ENCODE measurements at regions not wholly inside any gene's neighbourhood (a gene's known extent, or its start where the extent isn't known, plus 50 kb on each side); places are given as distances from the start of the nearest gene placed in this dataset.

DNA sequence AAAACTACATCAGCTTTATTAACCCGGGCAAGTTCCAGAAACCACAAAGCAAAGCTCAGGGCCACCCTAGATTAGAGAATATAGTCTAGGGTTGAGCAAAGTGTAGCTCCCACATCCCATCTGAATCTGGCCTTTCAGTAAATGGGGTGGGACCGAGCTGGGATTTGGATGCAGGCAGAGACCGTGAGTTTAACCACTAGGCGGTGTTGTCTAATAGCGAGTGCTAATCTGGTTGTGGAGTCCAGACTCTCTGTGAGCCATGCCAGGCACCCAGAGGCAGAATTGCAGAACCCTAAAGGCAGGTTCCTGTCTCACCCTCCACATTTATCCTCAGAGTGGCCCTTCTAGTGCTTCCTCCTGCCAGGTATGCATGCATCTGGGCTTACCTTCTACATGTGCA, 435.9 kb downstream of the TSN start:
- Mint-ChIP-seq H3K4me1 (ENCODE audit: low read depth, unreplicated experiment) (peaks cover 3% of the 10 kb centered on the region), H3K9me3 (ENCODE audit: unreplicated experiment) (peaks cover 3% of the 10 kb centered on the region), H3K27me3 (ENCODE audit: low read depth, unreplicated experiment) (peaks cover 10% of the 10 kb centered on the region), H3K27ac (ENCODE audit: unreplicated experiment) (no peak overlapping the region), H3K36me3 (ENCODE audit: low read depth, unreplicated experiment) (no peaks in the 10 kb centered on the region), H3K4me3 (ENCODE audit: unreplicated experiment) (no peak overlapping the region)
- FAIRE-seq (no peak), DNase-seq (ENCODE audit: low read depth) (no peak)
- Histone ChIP-seq H2AFZ (ENCODE audit: low read depth, low read length) (no peak overlapping the region), H3K36me3 (ENCODE audit: insufficient read depth, low read length) (no peaks in the 10 kb centered on the region), H3K79me2 (ENCODE audit: insufficient read depth, low read length) (no peaks in the 10 kb centered on the region), H3K9ac (ENCODE audit: low read length) (no peak overlapping the region), H4K20me1 (ENCODE audit: insufficient read depth, low read length) (no peaks in the 10 kb centered on the region), H3K4me1 (ENCODE audit: insufficient read depth, low read length) (no peaks in the 10 kb centered on the region), H3K4me2 (ENCODE audit: low read length) (no peak overlapping the region), H3K9me3 (ENCODE audit: insufficient read depth, low read depth, low read length) (peaks cover 3% of the 10 kb centered on the region), H3K4me3 (ENCODE audit: insufficient read depth, low read depth, low read length) (no peak overlapping the region), H3K27ac (ENCODE audit: low read depth, low read length) (no peak overlapping the region), H3K27me3 (ENCODE audit: insufficient read depth, low read length) (no peaks in the 10 kb centered on the region)
- TF ChIP-seq EZH2 (IDR thresholded peaks at IDR 0.05; ENCODE audit: insufficient read depth, low read length): no peak
- peak; percentile 40 for TF ChIP-seq CTCF (IDR thresholded peaks at IDR 0.05; ENCODE audit: insufficient read depth, low read depth, low read length)

DNA sequence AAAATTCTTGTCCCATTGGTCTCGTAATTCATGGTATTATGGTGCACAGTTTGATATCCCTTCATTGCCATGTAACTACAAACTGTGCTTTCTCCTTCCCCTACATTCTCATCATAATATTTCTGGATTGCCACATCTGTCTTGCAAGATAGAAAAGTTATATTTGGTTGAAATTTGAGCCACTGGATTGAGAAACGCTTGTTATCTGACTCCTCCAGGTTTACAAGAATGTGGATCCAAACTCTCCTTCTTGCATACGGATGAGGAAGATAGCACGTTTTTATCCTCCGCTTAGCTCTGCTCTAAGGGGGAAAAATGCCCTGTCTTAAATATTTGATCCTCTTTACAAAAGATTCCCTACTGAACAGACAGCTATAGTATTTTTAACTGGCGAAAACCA, 438.2 kb downstream of the TSN start:
- no peaks in the 10 kb centered on the region for H3K36me3 ChIP-seq (ENCODE audit: insufficient read depth, low read length)
- Mint-ChIP-seq H3K9me3 (ENCODE audit: unreplicated experiment) (no peaks in the 10 kb centered on the region), H3K4me3 (ENCODE audit: unreplicated experiment) (no peak overlapping the region), H3K4me1 (ENCODE audit: low read depth, unreplicated experiment) (peaks cover 3% of the 10 kb centered on the region), H3K27me3 (ENCODE audit: low read depth, unreplicated experiment) (peaks cover 17% of the 10 kb centered on the region), H3K27ac (ENCODE audit: unreplicated experiment) (no peak overlapping the region), H3K36me3 (ENCODE audit: low read depth, unreplicated experiment) (no peaks in the 10 kb centered on the region)
- H3K27me3 ChIP-seq (ENCODE audit: insufficient read depth, low read length): no peaks in the 10 kb centered on the region
- no peak overlapping the region for H3K4me2 ChIP-seq (ENCODE audit: low read length)
- no peaks in the 10 kb centered on the region for H3K79me2 ChIP-seq (ENCODE audit: insufficient read depth, low read length)
- H3K27ac ChIP-seq (ENCODE audit: low read depth, low read length): no peak overlapping the region
- H3K4me3 ChIP-seq (ENCODE audit: insufficient read depth, low read depth, low read length): no peak overlapping the region
- TF ChIP-seq EZH2 (IDR thresholded peaks at IDR 0.05; ENCODE audit: insufficient read depth, low read length) (no peak), CTCF (IDR thresholded peaks at IDR 0.05; ENCODE audit: insufficient read depth, low read depth, low read length) (no peak)
- no peak overlapping the region for H2AFZ ChIP-seq (ENCODE audit: low read depth, low read length)
- no peaks in the 10 kb centered on the region for H3K4me1 ChIP-seq (ENCODE audit: insufficient read depth, low read length)
- FAIRE-seq (no peak), DNase-seq (ENCODE audit: low read depth) (no peak)
- peaks cover 3% of the 10 kb centered on the region for H3K9me3 ChIP-seq (ENCODE audit: insufficient read depth, low read depth, low read length)
- no peak overlapping the region for H3K9ac ChIP-seq (ENCODE audit: low read length)
- H4K20me1 ChIP-seq (ENCODE audit: insufficient read depth, low read length): no peaks in the 10 kb centered on the region

DNA sequence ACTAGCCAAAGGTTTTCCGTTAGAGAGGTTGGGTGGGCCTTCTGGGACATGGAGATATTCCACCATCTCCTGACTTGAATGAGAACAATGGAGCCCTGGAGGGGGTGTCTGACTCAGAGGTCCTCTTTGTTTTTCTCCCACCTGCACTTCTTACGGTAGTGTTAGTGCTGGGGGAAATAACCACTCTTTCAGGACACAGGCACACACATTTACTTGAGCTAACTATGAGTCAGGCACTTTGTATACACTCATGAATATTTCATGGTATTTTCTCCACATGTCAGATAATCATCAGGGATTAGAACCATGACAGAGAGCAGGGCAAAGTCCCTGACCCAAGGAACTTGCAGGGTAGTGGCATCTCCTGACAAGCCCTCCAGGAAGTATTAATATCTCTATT, 439.1 kb downstream of the TSN start:
- no peaks in the 10 kb centered on the region for H3K36me3 Mint-ChIP-seq (ENCODE audit: low read depth, unreplicated experiment)
- peaks cover 18% of the 10 kb centered on the region for H3K27me3 Mint-ChIP-seq (ENCODE audit: low read depth, unreplicated experiment)
- Histone ChIP-seq H3K27ac (ENCODE audit: low read depth, low read length) (no peak overlapping the region), H3K9ac (ENCODE audit: low read length) (no peak overlapping the region), H3K27me3 (ENCODE audit: insufficient read depth, low read length) (no peaks in the 10 kb centered on the region), H3K9me3 (ENCODE audit: insufficient read depth, low read depth, low read length) (peaks cover 3% of the 10 kb centered on the region), H4K20me1 (ENCODE audit: insufficient read depth, low read length) (no peaks in the 10 kb centered on the region), H3K4me3 (ENCODE audit: insufficient read depth, low read depth, low read length) (no peak overlapping the region), H3K4me2 (ENCODE audit: low read length) (no peak overlapping the region), H3K4me1 (ENCODE audit: insufficient read depth, low read length) (no peaks in the 10 kb centered on the region), H2AFZ (ENCODE audit: low read depth, low read length) (no peak overlapping the region), H3K36me3 (ENCODE audit: insufficient read depth, low read length) (no peaks in the 10 kb centered on the region), H3K79me2 (ENCODE audit: insufficient read depth, low read length) (no peaks in the 10 kb centered on the region)
- H3K4me1 Mint-ChIP-seq (ENCODE audit: low read depth, unreplicated experiment): peaks cover 3% of the 10 kb centered on the region
- TF ChIP-seq CTCF (IDR thresholded peaks at IDR 0.05; ENCODE audit: insufficient read depth, low read depth, low read length) (no peak), EZH2 (IDR thresholded peaks at IDR 0.05; ENCODE audit: insufficient read depth, low read length) (no peak)
- no peaks in the 10 kb centered on the region for H3K9me3 Mint-ChIP-seq (ENCODE audit: unreplicated experiment)
- DNase-seq (ENCODE audit: low read depth): no peak
- H3K4me3 Mint-ChIP-seq (ENCODE audit: unreplicated experiment): no peak overlapping the region
- no peak overlapping the region for H3K27ac Mint-ChIP-seq (ENCODE audit: unreplicated experiment)
- FAIRE-seq: no peak
